HG03159 (cell line): ENCODE measurements at regions not wholly inside any gene's neighbourhood (a gene's known extent, or its start where the extent isn't known, plus 50 kb on each side); places are given as distances from the start of the nearest gene placed in this dataset.
"Not testable (repeated sequence)": the region's sequence is repeated elsewhere in the genome, so short reads cannot be mapped to it uniquely, and the experiment has no call there.

Experiments
- ATAC-seq: cut with Tn5 transposase; IDR thresholded peaks from one replicate; pipeline ENCODE4 v1.9.1; 2021; ENCODE audit warnings: mild to moderate bottlenecking, moderate library complexity; ENCODE audit not compliant: unreplicated experiment

GRCh38 chr10:108003061-108003460 is 838.6 kb upstream of the SORCS1 start:
- ATAC-seq = no peak

- no peak for ATAC-seq
Observed at GRCh38 chr10:108000365-108000764, 835.9 kb upstream of the SORCS1 start.

- ATAC-seq = no peak
Observed at GRCh38 chr10:107994621-107995270, 830.2 kb upstream of the SORCS1 start.

GRCh38 chr10:107986571-107986970 is 822.1 kb upstream of the SORCS1 start:
- no peak for ATAC-seq

- no peak for ATAC-seq
Observed at GRCh38 chr10:107984581-107984980, 820.1 kb upstream of the SORCS1 start.

- ATAC-seq = no peak
Observed at GRCh38 chr10:107984149-107984548, 819.6 kb upstream of the SORCS1 start.

GRCh38 chr10:107978455-107978854 is 813.9 kb upstream of the SORCS1 start:
- ATAC-seq = no peak

GRCh38 chr10:107971973-107972372 is 807.5 kb upstream of the SORCS1 start:
- ATAC-seq = no peak

- ATAC-seq = no peak
Observed at GRCh38 chr10:107971411-107971810, 806.9 kb upstream of the SORCS1 start.

GRCh38 chr10:107970512-107970911 is 806.0 kb upstream of the SORCS1 start:
- no peak for ATAC-seq

- ATAC-seq = no peak
Observed at GRCh38 chr10:107969936-107970335, 805.4 kb upstream of the SORCS1 start.

GRCh38 chr10:107966826-107967225 is 802.3 kb upstream of the SORCS1 start:
- ATAC-seq = no peak

- no peak for ATAC-seq
Observed at GRCh38 chr10:107952649-107953556, 788.4 kb upstream of the SORCS1 start.

GRCh38 chr10:107950411-107951062 is 786.0 kb upstream of the SORCS1 start:
- ATAC-seq = not testable (repeated sequence)

- no peak for ATAC-seq
Observed at GRCh38 chr10:107942826-107943225, 778.3 kb upstream of the SORCS1 start.

GRCh38 chr10:107933076-107933475 is 768.6 kb upstream of the SORCS1 start:
- no peak for ATAC-seq

GRCh38 chr10:107931808-107932207 is 767.3 kb upstream of the SORCS1 start:
- ATAC-seq = no peak

- no peak for ATAC-seq
Observed at GRCh38 chr10:107930037-107930436, 765.5 kb upstream of the SORCS1 start.

GRCh38 chr10:107924458-107924857 is 760.0 kb upstream of the SORCS1 start:
- ATAC-seq = no peak

GRCh38 chr10:107919626-107920235 is 755.2 kb upstream of the SORCS1 start:
- no peak for ATAC-seq

GRCh38 chr10:107918171-107918570 is 753.7 kb upstream of the SORCS1 start:
- no peak for ATAC-seq
